Globus pallidus (tissue), 1 donor: ENCODE measurements at regions not wholly inside any gene's neighbourhood (a gene's known extent, or its start where the extent isn't known, plus 50 kb on each side); places are given as distances from the start of the nearest gene placed in this dataset.

Source experiments
- DNase-seq: peaks from one replicate; pipeline ENCODE4 v3.0.0-alpha.2; 2015; ENCODE audit warnings: low spot score

GRCh38 chr2:219772103-219772635 lies 144.7 kb downstream of the SLC4A3 start:
- no peak for DNase-seq

GRCh38 chr2:219772697-219773096 lies 145.3 kb downstream of the SLC4A3 start:
- no peak for DNase-seq

DNA sequence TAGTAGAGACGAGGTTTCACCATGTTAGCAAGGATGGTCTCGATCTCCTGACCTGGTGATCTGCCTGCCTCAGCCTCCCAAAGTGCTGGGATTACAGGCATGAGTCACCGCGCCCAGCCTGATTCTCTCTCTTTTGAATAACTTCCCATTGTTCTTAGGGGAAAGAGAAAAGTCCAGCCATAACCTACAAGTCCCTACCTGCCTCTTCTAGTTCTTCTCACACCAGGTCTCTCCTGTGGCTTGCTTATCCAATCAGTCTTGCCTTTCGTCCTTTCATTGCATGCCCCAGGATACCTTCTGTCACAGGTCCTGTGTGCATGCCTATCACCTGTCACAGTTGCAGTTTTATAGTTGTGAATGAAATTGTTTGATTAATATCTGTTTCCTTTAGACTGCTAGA lies 148.1 kb downstream of the SLC4A3 start:
- DNase-seq: no peak

DNA sequence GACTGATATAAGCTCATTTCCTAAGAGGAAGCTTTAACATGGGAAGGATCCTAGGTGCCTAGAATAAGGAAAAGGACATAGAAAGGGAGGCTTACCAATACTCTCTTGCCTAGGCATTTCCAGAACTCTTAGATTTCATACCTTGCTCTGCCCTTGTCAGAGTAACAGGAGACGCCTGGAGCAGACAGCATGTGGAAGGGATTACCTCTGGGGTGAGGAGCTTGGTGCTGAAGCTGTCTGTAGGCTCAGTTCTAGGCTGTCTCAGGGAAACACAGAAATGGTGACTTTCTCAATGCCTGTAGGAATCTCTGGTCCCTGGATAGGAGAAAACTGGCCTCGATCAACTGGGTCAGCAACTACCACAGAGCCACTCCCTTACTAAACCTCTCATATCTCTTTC lies 150.0 kb downstream of the SLC4A3 start:
- DNase-seq: no peak

DNA sequence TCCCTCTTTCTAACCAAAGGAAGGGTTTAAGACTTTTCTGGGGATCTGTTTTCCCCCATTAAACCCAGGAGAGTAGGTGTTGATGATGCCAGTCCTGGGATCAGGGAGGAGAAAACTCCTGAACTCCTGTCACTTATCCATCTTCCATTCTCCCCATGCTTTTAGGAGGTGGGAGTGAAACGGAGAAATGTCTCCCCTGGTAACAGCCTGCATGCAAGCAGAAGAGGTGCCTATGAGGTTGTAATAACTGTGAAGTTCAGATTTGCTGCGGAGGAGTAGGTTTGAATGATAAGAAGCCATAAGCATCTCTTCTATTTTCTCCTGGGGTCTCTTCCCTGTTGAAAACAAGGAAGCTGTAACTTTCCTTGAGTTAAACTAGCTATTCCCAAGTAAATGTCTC lies 150.8 kb downstream of the SLC4A3 start:
- DNase-seq: no peak

GRCh38 chr2:219782737-219783348 lies 155.4 kb downstream of the SLC4A3 start:
- DNase-seq: no peak

GRCh38 chr2:219783359-219783975 lies 156.0 kb downstream of the SLC4A3 start:
- no peak for DNase-seq

- DNase-seq: no peak
Measured at GRCh38 chr2:219784178-219784577, 156.7 kb downstream of the SLC4A3 start.

GRCh38 chr2:219789476-219789875 lies 162.0 kb downstream of the SLC4A3 start:
- no peak for DNase-seq

DNA sequence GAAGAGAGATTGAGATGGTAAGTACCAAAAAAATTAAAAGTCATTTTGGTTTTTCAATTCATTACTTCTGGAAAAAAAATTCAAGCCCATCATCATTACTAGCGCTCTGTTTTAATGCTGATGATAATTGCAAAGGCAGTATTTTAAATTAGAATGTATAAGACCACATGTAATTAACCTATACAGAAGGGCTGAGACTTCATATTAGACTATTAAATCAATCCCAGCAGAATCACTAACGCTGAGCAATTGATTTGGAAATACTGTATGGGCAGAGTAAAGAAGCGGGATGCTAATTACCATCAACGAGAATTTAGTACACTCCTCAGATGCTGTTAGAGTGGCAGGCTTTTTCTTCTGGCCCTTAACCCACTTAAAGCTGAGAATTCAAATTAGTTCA lies 165.0 kb downstream of the SLC4A3 start:
- DNase-seq: no peak

GRCh38 chr2:219798430-219798829 lies 171.0 kb downstream of the SLC4A3 start:
- no peak for DNase-seq

GRCh38 chr2:219803294-219803693 lies 175.9 kb downstream of the SLC4A3 start:
- DNase-seq: no peak

DNA sequence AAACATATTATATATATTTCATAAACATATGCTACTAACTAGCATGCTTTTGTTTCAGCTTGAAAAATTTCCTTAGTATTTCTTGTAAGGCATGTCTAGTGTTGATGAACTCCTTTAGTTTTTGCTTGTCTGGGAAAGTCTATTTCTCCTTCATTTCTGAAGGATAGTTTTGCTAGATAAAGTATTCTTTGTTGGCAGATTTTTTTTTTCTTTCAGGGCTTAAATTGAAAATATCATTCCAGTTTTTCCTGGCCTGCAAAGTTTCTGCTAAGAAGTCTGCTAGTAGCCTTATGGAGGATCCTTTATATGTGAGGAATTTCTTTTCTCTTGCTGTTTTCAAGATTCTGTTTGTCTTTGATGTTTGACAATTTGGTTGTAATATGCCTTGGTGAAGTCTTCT lies 183.5 kb downstream of the SLC4A3 start:
- no peak for DNase-seq

DNA sequence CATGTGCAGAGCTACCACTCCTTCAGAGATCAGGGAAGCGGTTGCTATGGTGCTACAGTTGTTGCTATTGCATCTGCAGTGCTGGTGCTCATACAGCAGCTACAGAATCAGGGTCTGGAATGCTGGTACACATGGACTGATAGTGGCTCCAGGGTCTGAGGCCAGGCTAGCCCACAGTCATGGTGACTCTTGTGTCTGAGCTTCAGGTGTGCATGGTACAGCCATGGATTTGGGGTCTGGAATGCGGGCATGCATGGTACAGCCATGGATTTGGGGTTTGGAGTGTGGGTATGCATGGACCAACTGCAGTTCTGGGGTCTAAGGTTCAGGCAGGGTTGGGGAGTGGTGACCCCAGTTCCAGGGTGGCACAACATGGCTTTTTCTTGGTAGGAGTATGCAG lies 185.2 kb downstream of the SLC4A3 start:
- no peak for DNase-seq

DNA sequence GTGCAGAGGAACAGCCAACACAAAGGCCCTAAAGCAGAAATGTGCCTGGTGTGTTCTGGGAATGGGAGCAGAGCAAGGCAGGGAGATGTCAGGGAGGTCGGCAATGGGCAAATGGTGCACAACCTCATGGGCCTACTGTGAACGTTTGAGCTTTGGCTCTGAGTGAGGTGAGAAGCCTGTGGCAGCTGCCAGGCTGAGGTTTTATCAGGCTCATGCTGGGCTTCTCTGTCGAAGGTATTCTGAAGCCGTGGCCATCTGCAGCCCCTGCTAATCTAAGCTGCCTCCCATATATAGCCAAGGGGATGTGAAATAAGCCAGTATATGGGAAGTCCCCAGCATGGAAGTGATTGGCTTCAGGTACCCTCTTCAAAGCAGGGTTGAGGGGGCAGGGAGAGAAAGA lies 193.3 kb downstream of the SLC4A3 start:
- DNase-seq: no peak

DNA sequence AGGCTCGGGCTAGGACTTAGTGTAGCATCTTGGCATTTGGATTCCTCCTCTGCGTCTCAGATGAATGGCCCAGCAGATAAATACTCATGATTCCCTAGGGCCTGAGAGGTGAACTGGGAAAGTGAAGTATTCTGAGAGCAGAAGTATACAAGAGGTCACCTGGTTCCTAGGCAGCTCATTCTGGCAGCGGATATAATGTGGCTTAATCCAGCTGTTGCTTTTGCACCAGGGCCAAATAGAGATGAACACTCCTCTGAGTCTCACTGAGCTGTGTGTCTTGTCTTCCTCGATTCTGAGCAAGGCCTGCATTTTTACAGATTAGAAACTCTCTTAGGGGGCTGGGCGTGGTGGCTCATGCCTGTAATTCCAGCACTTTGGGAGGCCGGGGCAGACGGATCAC lies 196.1 kb downstream of the SLC4A3 start:
- DNase-seq: no peak

DNA sequence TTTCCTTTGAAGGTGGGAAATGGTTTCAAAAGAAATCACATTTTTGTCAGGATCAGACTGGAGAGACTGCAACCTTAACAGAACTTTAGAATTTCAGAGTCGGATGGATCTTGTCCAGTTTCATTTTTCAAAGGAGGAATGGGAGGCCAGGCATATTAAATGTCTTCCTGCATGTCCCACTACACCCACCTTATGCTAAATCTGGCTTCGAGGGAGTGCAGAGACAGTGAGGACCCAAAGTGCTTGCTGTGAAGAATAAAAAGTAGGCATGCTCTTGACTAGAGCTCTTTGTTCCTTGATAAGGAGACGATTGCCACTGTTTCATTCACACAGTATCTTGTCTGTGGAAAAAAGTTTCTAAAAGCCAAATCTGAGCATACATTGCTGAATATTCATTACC lies 197.6 kb downstream of the SLC4A3 start:
- DNase-seq: no peak

GRCh38 chr2:219828127-219828526 lies 200.7 kb downstream of the SLC4A3 start:
- no peak for DNase-seq

DNA sequence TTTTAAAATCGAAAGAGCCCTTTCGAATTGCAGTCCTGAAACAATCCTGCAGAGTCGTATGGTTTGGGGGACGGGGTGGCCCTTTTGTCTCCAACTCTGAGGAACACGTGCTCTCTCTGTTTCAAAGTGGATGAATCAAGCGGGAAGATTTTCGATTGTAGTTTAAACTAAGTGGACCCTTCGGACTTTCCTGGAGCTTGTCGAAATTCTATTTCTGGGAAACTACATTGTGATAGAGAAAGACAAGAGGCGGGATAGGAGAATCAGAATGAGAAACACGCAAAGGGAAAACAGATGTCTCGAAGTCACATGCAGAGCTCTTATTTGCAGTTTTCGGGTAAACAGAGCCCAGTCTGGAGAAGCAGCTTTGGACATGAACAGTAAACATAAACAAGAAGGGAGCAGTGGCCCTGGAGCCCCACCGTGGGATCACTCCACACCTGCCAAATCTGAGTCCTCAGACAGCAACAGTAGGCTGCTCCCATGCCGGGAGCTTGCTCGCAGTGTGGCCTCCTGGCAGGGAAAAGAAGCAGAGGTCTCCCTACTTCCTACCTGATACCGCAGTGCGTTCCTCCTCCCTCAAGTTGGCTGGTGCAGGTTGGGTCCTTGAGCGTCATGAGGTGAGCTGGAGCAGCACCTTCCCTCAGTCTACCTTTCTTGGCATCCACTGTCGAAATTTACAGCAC lies 202.4 kb downstream of the SLC4A3 start:
- DNase-seq: no peak

DNA sequence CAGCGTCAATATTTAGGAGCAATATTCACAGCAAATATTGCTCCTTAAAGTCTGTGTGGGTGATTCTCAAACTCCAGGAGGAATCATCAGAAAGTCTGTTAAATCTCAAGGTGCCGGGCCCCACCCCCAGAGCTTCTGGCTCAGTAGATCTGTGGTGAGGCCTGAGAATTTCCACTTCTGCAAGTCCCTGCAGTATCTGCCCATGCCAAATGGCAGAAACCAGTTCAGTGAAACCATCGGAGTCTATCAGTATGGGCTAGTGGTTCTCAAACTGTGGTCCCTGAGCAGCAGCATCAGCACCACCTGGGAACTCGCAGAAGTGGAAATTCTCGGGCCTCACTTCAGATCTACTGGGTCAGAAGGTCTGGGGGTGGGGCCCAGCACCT lies 202.9 kb downstream of the SLC4A3 start:
- no peak for DNase-seq

DNA sequence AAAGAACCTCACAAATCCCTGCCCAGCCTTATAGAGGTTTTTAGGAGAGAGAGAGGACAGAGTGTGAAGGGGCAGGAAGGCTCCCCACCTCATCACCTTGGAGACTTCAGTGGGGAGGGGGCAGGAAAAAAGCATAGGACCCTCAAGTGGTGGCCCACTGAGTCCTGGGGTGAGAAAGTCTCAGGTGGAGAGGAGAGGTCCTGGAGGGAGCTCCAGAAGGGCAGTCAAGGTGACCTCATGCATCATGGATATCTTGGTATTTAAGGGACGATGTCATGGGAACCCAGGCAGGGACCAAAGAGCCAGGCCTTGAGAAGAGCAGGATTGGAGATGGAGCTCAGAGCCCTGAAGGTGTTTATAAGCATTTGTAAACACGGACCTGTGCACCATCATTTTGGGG lies 204.5 kb downstream of the SLC4A3 start:
- DNase-seq: no peak

- DNase-seq: no peak
Measured at GRCh38 chr2:219832904-219833303, 205.5 kb downstream of the SLC4A3 start.

DNA sequence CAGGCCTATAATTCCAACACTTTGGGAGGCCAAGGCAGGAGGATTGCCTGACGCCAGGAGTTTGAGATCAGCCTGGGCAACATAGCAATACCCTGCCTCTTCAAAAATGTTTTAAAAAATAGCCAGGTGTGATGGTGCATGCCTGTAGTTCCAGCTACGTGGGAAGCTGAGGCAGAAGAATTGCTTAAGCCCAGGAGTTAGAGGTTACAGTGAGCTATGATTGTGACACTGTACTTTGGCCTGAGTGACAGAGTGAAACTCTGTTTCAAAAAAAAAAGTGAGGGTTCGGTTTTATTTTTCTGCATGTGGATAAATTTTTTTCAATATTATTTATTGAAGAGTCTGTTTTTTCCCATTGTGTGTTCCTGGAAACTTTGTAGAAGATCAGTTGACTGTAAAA lies 208.1 kb downstream of the SLC4A3 start:
- no peak for DNase-seq
